SU-DHL-6 (cell line): ENCODE measurements at regions not wholly inside any gene's neighbourhood (a gene's known extent, or its start where the extent isn't known, plus 50 kb on each side); places are given as distances from the start of the nearest gene placed in this dataset.

ENCODE experiments used
- H2AFZ ChIP-seq: fragments of 200-600 bp; sonication (generic); 2 replicates; pipeline ENCODE4 v1.6.1; 2014; ENCODE audit warnings: low read depth, mild to moderate bottlenecking, moderate library complexity, mixed read lengths, antibody characterized with exemption, low read length; ENCODE audit not compliant: severe bottlenecking
- H3F3A ChIP-seq: fragments of 200-600 bp; shearing (Covaris generic); 2 replicates; pipeline ENCODE4 v1.6.0; 2016; ENCODE audit warnings: antibody characterized with exemption, mild to moderate bottlenecking; ENCODE audit not compliant: insufficient read depth
- H3K27ac ChIP-seq: fragments of 200-600 bp; sonication (generic); 2 replicates; pipeline ENCODE4 v1.5.1; 2016; ENCODE audit warnings: low read depth, mild to moderate bottlenecking, low read length, moderate library complexity, mixed read lengths
- H3K27me3 ChIP-seq: fragments of 200-600 bp; sonication (generic), shearing (Covaris generic); 2 replicates; pipeline ENCODE4 v1.6.0; 2014; ENCODE audit warnings: mild to moderate bottlenecking, low read length
- H3K36me3 ChIP-seq: fragments of 200-600 bp; sonication (generic); 2 replicates; pipeline ENCODE4 v1.6.1; 2014; ENCODE audit warnings: mild to moderate bottlenecking, low read length, mixed read lengths
- H3K4me2 ChIP-seq: fragments of 300-600, 200-600 bp; shearing (Covaris generic), sonication (generic); 2 replicates; pipeline ENCODE4 v1.6.0; 2014; ENCODE audit warnings: low read length, low read depth, mild to moderate bottlenecking; ENCODE audit not compliant: poor library complexity, severe bottlenecking
- H3K4me3 ChIP-seq: fragments of 200-600 bp; sonication (generic); 2 replicates; pipeline ENCODE4 v1.5.1; 2014; ENCODE audit warnings: antibody characterized with exemption, low read length, mild to moderate bottlenecking, mixed read lengths; ENCODE audit not compliant: insufficient read depth, poor library complexity, severe bottlenecking
- H3K79me2 ChIP-seq: fragments of 200-600 bp; sonication (generic); 2 replicates; pipeline ENCODE4 v1.6.1; 2014; ENCODE audit warnings: mild to moderate bottlenecking, low read length, moderate library complexity; ENCODE audit not compliant: insufficient read depth
- H3K9ac ChIP-seq: fragments of 200-600 bp; sonication (generic); 2 replicates; pipeline ENCODE4 v1.7.0; 2014; ENCODE audit warnings: mild to moderate bottlenecking, low read length
- H3K9me2 ChIP-seq: fragments of 200-600 bp; sonication (generic); replicated peaks from 2 replicates; pipeline ENCODE4 v1.6.1; 2014; ENCODE audit warnings: low read length; ENCODE audit not compliant: insufficient read depth
- H3K9me3 ChIP-seq: fragments of 200-600 bp; sonication (generic); 2 replicates; pipeline ENCODE4 v1.6.1; 2014; ENCODE audit warnings: low read length, mixed read lengths; ENCODE audit not compliant: insufficient read depth
- H4K20me1 ChIP-seq: fragments of 200-600 bp; sonication (generic); 2 replicates; pipeline ENCODE4 v1.6.1; 2014; ENCODE audit warnings: low read depth, mild to moderate bottlenecking, antibody characterized with exemption, low read length, moderate library complexity, mixed read lengths
- CTCF ChIP-seq: fragments of 200-600 bp; sonication (generic); IDR thresholded peaks from one replicate; pipeline ENCODE4 v1.5.1; 2017; ENCODE audit warnings: antibody characterized with exemption, mild to moderate bottlenecking, low read length, moderate library complexity; ENCODE audit not compliant: insufficient read depth, poor library complexity, severe bottlenecking
- EZH2phosphoT487 ChIP-seq: fragments of 200-600 bp; sonication (generic), shearing (Covaris generic); conservative IDR thresholded peaks from 2 replicates; pipeline ENCODE4 v1.6.1; 2018; ENCODE audit warnings: mild to moderate bottlenecking, antibody characterized with exemption, low read length, moderate library complexity, mixed read lengths

- TF ChIP-seq CTCF = no peak
- no peak for TF ChIP-seq EZH2phosphoT487
- Histone ChIP-seq H3K27me3 (no peaks in the 10 kb centered on the region), H3K9ac (no peak overlapping the region), H3K9me2 (no peaks in the 10 kb centered on the region), H4K20me1 (no peaks in the 10 kb centered on the region), H3K27ac (no peak overlapping the region), H3F3A (no peaks in the 10 kb centered on the region), H3K79me2 (no peaks in the 10 kb centered on the region), H3K4me3 (no peak overlapping the region), H2AFZ (no peak overlapping the region), H3K4me2 (no peak overlapping the region), H3K9me3 (no peaks in the 10 kb centered on the region), H3K36me3 (no peaks in the 10 kb centered on the region)
These were observed 452.3 kb downstream of the GALR1 start for GRCh38 chr18:77701977-77702376.

- H3K9me3 ChIP-seq = no peaks in the 10 kb centered on the region
- no peaks in the 10 kb centered on the region for H3K36me3 ChIP-seq
- H3F3A ChIP-seq = no peaks in the 10 kb centered on the region
- no peaks in the 10 kb centered on the region for H3K27me3 ChIP-seq
- no peak overlapping the region for H2AFZ ChIP-seq
- no peak overlapping the region for H3K4me2 ChIP-seq
- no peaks in the 10 kb centered on the region for H4K20me1 ChIP-seq
- no peak overlapping the region for H3K27ac ChIP-seq
- H3K9ac ChIP-seq = no peak overlapping the region
- TF ChIP-seq CTCF (no peak), EZH2phosphoT487 (no peak)
- no peaks in the 10 kb centered on the region for H3K9me2 ChIP-seq
- H3K4me3 ChIP-seq = no peak overlapping the region
- H3K79me2 ChIP-seq = no peaks in the 10 kb centered on the region
These were observed 453.0 kb downstream of the GALR1 start for GRCh38 chr18:77702686-77703085.

- TF ChIP-seq EZH2phosphoT487 (no peak), CTCF (no peak)
These were observed 455.7 kb downstream of the GALR1 start for GRCh38 chr18:77705301-77705700.

More at GRCh38 chr18:77705301-77705700, 455.7 kb downstream of the GALR1 start:
- Histone ChIP-seq H2AFZ (no peak overlapping the region), H3K9me2 (no peaks in the 10 kb centered on the region), H3K27ac (no peak overlapping the region), H3K4me2 (no peak overlapping the region), H3K9ac (no peak overlapping the region), H3K4me3 (no peak overlapping the region), H3K9me3 (no peaks in the 10 kb centered on the region), H3K79me2 (no peaks in the 10 kb centered on the region), H3K27me3 (no peaks in the 10 kb centered on the region), H3K36me3 (no peaks in the 10 kb centered on the region), H3F3A (no peaks in the 10 kb centered on the region), H4K20me1 (no peaks in the 10 kb centered on the region)
